Ecto neural progenitor cell (in vitro differentiated cells): ENCODE measurements at regions not wholly inside any gene's neighbourhood (a gene's known extent, or its start where the extent isn't known, plus 50 kb on each side); places are given as distances from the start of the nearest gene placed in this dataset.

ENCODE experiments used
- DNase-seq: peaks from one replicate; pipeline ENCODE4 v3.0.0-alpha.2; 2018; ENCODE audit warnings: low spot score

- no peak for DNase-seq
These were observed 62.3 kb upstream of the IER3 start for GRCh38 chr6:30806581-30807183.

GRCh38 chr6:30804333-30804732 lies 60.0 kb upstream of the IER3 start:
- no peak for DNase-seq

GRCh38 chr6:30802731-30803130 lies 58.4 kb upstream of the IER3 start:
- DNase-seq = no peak

- DNase-seq = no peak
These were observed 57.6 kb upstream of the IER3 start for GRCh38 chr6:30801950-30802349.

GRCh38 chr6:30800871-30801270 lies 56.5 kb upstream of the IER3 start:
- no peak for DNase-seq

- no peak for DNase-seq
These were observed 54.9 kb upstream of the IER3 start for GRCh38 chr6:30799210-30799609.

GRCh38 chr6:30798494-30798893 lies 54.1 kb upstream of the IER3 start:
- no peak for DNase-seq

GRCh38 chr6:30795549-30796293 lies 51.4 kb upstream of the IER3 start:
- DNase-seq = no peak
